ENCODE measurements at regions not wholly inside any gene's neighbourhood (a gene's known extent, or its start where the extent isn't known, plus 50 kb on each side); places are given as distances from the start of the nearest gene placed in this dataset.
"Not testable (repeated sequence)": the region's sequence is repeated elsewhere in the genome, so short reads cannot be mapped to it uniquely, and the experiment has no call there.

DNA sequence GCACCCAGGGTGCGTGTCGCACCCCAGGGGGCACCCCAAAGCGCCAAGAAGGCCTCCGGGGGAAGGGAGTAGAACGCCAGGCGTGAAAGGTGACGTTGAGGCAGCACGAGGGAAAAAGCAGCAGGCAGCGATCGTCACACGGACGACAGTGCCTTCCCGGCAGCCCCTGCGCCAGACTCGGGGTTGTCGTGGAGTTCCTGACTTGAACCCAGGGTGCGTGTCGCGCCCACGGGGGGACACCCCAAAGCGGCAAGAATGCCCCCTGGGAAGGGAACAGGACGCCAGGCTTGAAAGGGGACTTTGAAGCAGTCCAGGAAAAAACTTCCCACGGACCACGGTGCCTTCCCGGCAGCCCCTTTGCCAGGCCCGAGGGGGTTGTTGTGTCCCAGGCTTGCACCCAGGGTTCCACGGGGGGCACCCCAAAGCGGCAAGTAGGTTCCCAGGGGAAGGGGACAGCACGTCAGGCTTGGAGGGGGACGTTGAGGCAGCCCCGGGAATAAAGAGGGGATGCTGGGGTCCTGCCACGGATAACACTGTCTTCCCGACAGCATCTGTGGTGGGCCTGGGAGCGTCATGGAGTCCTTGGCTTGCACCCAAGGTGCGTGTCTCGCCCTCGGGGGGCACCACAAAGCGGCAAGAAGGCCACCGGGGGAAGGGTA is 159.2 kb upstream of the ALG10B start:
- in situ Hi-C loops (cut with MboI; ENCODE audit: low sequenced_read_pairs): no loop called here

DNA sequence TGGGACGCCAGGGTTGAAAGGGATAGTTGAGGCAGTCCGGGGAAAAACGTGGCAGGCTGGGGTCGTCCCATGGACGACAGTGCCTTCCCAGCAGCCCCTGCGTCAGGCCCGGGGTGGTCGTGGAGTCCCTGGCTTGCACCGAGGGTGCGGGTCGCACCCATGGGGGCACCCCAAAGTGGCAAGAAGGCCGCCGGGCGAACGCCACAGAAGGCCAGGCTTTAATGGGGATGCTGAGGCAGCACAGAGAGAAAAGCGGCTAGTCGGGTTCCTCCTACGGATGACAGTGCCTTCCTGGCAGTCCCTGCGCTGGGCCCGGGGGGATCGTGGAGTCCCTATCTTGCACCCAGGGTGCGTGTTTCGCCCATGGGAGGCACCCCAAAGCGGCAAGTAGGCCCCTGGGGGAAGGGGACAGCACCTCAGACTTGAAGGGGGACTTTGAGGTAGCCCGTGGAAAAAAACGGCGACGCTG is 158.6 kb upstream of the ALG10B start:
- in situ Hi-C loops (cut with MboI; ENCODE audit: low sequenced_read_pairs): no loop called here

DNA sequence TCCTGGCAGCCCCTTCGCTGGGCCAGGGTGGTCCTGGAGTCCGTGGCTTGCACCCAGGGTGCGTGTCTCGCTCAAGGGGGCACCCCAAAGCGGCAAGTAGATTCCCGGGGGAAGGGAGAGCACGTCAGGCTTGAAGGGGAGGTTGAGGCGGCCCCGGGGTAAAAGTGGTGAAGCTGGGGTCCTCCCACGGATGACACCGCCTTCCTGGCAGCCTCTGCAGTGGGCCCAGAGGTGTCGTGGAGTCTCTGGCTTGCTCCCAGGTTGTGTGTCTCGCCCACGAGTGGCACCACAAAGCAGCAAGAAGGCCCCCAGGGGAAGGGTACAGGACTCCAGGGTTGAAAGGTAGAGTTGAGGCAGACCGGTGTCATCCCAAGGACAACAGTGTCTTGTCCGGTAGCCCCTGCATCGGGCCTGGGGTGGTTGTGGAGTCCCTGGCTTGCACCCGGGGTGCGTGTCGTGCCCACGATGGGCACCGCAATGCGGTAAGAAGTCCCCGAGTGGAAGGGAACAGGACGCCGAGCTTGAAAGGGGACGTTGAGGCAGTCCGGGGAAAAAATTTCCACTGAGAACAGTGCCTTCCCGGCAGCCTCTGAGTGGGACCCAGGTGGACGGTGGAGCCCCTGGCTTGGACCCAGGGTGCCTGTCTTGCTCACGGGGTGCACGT is 158.0 kb upstream of the ALG10B start:
- in situ Hi-C loops (cut with MboI; ENCODE audit: low sequenced_read_pairs): no loop called here

GRCh38 chr12:38159092-38159551 is 157.5 kb upstream of the ALG10B start:
- in situ Hi-C loops (cut with MboI; ENCODE audit: low sequenced_read_pairs): no loop called here

DNA sequence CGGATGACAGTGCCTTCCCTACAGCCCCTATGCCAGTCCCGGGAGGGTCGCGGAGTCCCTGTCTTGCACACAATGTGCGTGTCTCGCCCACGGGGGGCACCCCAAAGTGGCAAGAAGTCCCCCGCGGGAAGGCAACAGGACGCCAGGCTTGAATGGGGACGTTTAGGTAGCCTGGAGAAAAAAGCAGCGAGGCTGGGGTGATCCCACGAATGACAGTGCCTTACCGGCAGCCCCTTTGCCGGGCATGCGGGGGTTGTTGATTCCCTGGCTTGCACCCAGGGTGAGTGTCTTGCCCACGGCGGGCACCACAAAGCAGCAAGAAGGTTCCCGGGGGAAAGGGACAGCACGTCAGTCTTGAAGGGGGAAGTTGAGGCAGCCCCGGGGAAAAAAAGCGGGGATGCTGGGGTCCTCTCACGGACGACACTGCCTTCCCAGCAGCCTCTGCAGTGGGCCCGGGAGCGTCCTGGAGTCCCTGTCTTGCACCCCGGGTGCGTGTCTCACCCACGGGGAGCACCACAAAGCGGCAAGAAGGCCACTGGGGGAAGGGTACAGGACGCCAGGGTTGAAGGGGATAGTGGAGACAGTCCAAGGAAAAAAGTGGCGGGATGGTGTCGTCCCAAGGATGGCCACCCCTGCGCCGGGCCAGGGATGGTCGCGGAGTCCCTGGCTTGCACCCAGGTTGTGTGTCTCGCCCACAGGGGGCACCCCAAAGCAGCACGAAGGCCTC is 156.8 kb upstream of the ALG10B start:
- in situ Hi-C loops (cut with MboI; ENCODE audit: low sequenced_read_pairs): no loop called here

DNA sequence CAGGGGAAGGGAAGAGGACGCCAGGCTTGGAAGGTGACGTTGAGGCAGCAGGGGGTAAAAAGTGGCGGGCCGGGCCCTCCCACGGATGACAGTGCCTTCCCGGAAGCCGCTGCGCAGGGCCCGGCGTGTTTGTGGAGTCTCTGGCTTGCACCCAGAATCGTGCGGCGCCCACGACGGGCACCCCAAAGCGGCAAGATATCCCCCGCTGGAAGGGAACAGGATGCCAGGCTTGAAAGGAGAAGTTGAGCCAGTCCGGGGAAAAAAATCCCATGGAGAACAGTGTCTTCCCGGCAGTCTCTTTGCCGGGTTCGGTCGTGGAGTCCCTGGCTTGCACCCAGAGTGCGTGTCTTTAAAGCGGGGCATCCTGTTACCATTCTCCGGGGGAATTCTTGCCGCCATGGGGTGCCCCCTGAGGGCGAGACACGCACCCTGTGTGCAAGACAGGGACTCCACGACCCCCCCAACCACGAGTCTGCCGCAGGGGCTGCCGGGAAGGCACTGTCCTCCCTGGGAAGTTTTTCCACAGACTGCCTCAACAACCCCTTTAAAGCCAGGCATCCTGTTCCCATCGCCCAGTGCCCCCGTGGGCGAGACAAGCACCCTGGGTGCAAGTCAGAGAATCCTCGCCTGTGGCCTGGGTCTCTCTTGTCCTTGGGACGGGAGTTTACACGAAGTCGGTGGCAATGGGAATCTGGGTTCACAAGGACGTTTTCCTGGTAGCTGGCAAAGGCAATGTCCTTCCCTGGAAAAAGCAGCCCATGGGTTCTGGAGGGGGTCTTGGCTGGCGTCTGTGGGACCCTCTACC is 156.1 kb upstream of the ALG10B start:
- in situ Hi-C loops (cut with MboI; ENCODE audit: low sequenced_read_pairs): no loop called here

GRCh38 chr12:38161123-38162000 is 155.2 kb upstream of the ALG10B start:
- in situ Hi-C loops (cut with MboI; ENCODE audit: low sequenced_read_pairs): no loop called here

DNA sequence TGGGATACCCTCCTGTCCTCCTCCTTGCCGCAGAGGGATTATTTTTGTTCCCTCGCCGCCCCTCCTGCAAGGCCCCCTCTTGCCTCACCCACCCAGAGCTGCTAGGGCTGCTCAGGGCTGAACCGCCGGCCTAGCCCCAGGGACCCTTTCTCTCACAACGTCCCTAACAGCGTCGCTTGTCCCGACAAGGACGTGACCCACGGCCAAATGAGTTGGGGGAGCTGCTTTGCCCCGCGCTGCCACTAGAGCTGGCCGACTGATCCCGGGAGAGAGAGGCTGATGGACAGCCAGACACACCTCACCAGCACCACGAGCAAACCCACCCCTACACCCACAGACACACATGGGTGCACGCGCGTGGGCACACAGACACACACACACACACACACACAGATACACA is 154.6 kb upstream of the ALG10B start:
- in situ Hi-C loops (cut with MboI; ENCODE audit: low sequenced_read_pairs): no loop called here

GRCh38 chr12:38162708-38163441 is 153.7 kb upstream of the ALG10B start:
- in situ Hi-C loops (cut with MboI; ENCODE audit: low sequenced_read_pairs): no loop called here

DNA sequence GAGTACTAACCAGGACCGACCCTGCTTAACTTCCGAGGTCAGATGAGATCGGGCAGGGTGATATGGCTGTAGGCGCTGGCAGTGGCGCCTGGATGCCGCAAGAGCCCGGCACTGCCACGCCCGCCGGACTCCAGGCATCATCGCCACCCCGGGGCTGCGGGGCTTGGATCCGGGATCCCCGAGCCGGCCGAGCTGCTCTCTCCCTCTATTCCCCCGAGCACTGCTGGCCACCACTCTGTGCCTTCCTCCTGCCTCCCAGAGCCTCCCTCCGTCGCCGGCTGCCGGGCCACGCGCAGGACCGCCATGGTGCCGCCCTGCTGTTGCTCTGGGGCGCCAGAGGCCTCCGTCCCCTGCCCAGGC is 153.2 kb upstream of the ALG10B start:
- in situ Hi-C loops (cut with MboI; ENCODE audit: low sequenced_read_pairs): no loop called here

DNA sequence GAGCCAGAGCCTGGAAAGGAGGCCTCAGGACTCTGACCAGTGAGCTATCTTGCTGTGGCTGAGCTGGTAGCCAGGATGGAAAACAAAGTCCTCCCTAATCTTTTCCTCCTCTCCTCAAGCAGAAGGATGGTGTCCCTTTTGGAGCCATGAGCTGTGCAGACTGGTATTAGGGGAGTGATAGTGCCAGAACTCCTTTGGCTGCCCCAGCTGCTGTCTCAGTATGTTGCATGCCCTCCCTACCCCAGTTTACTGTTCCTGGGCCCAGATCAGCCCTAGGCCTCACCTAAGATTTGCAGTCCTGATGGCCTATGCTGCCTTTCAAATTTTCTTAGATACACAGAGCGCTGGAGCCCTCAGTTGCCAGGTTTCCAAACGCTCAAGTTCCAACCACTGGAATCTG is 150.3 kb upstream of the ALG10B start:
- in situ Hi-C loops (cut with MboI; ENCODE audit: low sequenced_read_pairs): no loop called here

DNA sequence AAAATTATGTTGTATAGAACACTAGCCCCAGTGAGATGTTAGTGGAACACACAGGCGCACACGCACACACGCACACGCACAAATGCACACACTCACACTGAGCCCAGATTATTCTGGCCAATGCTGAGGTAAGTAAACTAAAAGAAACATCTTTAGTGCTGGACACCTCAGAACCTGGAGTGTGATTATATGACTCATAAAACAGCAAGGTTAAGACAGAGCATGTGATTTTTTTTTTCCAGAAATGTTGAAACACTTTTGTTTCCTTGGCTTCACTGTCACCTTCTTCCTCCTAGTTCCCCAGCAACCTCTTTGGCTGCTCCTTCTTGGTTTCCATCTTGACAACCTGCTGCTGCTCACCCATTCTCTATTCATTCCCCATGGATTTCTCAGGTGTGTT is 141.0 kb upstream of the ALG10B start:
- in situ Hi-C loops (cut with MboI; ENCODE audit: low sequenced_read_pairs): no loop called here

- in situ Hi-C loops (cut with MboI; ENCODE audit: low sequenced_read_pairs): not testable (repeated sequence)
These were observed 133.0 kb upstream of the ALG10B start for GRCh38 chr12:38183617-38184016.

GRCh38 chr12:38197286-38197685 is 119.3 kb upstream of the ALG10B start:
- in situ Hi-C loops (cut with MboI; ENCODE audit: low sequenced_read_pairs): not testable (repeated sequence)

DNA sequence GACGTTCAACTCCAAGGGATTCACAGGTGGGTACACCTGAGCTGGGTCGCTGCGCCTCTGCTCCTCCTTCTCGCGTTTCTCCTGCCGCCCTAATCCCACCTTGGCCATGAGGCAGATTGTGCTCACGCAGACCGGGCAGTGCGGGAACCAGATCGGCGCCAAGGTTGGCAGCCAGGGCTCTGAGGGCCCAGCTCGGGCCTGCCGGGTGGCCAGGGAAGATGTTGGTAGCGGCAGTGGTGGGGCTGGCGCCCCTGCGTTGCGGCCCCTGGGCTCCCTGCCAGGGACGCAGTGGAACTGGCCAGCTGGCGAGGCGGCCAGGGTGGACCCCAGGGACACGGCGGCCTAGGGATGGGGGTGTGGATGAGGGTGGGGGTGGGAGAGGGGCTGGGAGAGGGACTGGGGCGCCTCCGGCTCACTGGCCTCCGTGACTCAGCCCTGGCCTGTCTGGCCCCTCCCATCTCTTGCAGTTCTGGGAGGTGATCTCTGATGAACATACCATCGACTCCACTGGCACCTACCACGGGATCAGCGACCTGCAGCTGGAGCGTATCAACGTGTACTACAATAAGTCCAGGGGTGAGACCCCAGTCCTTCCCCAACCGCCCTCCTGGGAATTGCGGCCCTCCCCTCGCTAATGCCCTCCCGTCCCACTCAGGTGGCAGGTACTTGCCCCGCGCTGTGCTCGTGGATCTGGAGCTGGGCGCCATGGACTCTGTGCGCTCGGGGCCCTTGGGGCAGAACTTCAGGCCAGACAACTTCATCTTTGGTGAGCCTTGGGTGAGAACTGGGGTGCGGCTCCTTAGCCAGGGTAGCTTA is 114.9 kb upstream of the ALG10B start:
- in situ Hi-C loops (cut with MboI; ENCODE audit: low sequenced_read_pairs): no loop called here

GRCh38 chr12:38204831-38205230 is 111.7 kb upstream of the ALG10B start:
- in situ Hi-C loops (cut with MboI; ENCODE audit: low sequenced_read_pairs): no loop called here

- in situ Hi-C loops (cut with MboI; ENCODE audit: low sequenced_read_pairs): no loop called here
These were observed 94.6 kb upstream of the ALG10B start for GRCh38 chr12:38222011-38222410.

DNA sequence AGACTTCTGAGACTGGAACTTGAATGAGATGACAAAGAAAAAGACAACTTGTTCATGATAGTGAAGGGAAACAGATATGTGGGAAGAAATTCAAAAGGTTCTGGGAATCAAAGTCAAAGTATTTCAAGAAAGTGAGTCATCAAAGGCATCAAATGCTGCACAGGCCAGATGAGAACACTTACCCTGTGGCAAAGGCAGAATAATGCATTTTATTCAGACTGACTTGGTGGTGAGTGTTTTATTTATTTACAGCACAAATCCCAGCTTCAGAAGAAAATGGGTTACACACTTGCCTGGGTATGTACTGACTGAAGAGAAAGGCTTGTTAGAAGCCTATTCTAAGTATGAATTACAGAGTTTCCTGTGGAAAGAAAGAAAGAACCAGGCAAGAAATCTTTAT is 78.2 kb upstream of the ALG10B start:
- in situ Hi-C loops (cut with MboI; ENCODE audit: low sequenced_read_pairs): not testable (repeated sequence)

GRCh38 chr12:38253778-38254177 is 62.8 kb upstream of the ALG10B start:
- in situ Hi-C loops (cut with MboI; ENCODE audit: low sequenced_read_pairs): no loop called here

Data from HL-60/S4 (cell line).